ENCODE measurements at regions not wholly inside any gene's neighbourhood (a gene's known extent, or its start where the extent isn't known, plus 50 kb on each side); places are given as distances from the start of the nearest gene placed in this dataset.

DNA sequence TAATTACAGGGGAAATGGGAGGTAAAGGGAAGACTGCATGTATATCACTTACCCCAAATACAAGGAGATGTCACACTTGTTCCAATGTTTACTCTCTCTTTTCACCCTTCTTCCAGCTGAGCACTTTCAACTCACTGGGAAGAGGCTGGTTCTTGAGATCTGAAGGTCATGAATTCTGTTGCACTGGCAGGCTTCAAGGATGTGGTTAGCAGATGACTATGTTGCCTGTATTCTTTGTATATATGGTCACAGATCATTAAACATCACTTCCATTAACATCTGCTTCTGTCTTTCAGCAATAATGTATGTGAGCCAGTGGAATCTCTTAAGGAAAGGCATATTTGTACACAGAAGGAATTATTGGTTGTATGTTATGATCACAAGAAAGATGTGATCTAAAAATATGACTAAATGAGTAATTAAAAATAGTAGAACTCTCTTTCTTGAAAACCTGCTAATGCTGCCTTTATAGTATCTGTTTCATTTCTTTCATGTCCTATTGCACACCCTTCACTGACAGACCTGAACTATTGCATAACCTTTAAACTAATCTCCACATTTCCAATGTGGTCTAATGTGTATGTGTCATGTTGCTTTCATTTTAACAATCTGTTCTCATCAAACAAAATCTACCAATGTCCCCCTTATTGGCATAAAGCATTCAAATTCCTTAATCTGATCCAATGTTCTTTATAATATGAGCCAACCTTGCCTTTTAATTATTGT, 131.4 kb upstream of the EPHA7 start:
- no peak for TF ChIP-seq POLR2AphosphoS5 (IDR thresholded peaks at IDR 0.05)
- no peak for TF ChIP-seq EP300 (IDR thresholded peaks at IDR 0.05)
- TF ChIP-seq POLR2A (IDR thresholded peaks at IDR 0.05): no peak
- TF ChIP-seq, protein P1, sequence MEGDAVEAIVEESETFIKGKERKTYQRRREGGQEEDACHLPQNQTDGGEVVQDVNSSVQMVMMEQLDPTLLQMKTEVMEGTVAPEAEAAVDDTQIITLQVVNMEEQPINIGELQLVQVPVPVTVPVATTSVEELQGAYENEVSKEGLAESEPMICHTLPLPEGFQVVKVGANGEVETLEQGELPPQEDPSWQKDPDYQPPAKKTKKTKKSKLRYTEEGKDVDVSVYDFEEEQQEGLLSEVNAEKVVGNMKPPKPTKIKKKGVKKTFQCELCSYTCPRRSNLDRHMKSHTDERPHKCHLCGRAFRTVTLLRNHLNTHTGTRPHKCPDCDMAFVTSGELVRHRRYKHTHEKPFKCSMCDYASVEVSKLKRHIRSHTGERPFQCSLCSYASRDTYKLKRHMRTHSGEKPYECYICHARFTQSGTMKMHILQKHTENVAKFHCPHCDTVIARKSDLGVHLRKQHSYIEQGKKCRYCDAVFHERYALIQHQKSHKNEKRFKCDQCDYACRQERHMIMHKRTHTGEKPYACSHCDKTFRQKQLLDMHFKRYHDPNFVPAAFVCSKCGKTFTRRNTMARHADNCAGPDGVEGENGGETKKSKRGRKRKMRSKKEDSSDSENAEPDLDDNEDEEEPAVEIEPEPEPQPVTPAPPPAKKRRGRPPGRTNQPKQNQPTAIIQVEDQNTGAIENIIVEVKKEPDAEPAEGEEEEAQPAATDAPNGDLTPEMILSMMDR (IDR thresholded peaks at IDR 0.05): no peak
- H3K4me1 ChIP-seq: peaks cover 0 to 13% (median 3%) of the 10 kb centered on the region in 3 donors
- H3K36me3 ChIP-seq: no peaks in the 10 kb centered on the region
- H3K27me3 ChIP-seq: no peaks in the 10 kb centered on the region
- no peak overlapping the region for H3K4me3 ChIP-seq
- H3K9me3 ChIP-seq: no peaks in the 10 kb centered on the region
- H3K27ac ChIP-seq: no peak overlapping the region
- no peak for ATAC-seq

DNA sequence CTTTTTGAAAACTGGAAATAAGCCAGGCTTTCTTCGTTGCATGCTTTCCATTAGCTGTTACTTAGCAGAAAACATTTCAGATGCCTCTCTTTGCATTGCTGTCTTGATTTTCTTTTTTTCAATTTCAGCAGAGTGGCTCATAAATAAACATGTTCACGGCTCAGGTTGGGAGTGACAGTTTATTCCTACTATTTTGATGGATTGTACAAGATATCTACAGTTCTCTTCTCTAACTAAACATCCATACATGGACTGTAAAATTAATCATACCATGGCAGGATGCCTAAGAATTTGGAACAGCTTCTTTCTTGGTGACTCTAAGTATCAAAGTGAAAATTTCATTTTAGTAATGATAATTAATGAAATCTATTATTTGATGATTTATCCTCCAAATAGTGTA, 130.5 kb upstream of the EPHA7 start:
- no peaks in the 10 kb centered on the region for H3K9me3 ChIP-seq
- no peak overlapping the region for H3K27ac ChIP-seq
- H3K27me3 ChIP-seq: no peaks in the 10 kb centered on the region
- peaks cover 0 to 13% (median 3%) of the 10 kb centered on the region in 3 donors for H3K4me1 ChIP-seq
- TF ChIP-seq POLR2A (IDR thresholded peaks at IDR 0.05) (no peak), EP300 (IDR thresholded peaks at IDR 0.05) (no peak)
- TF ChIP-seq, protein P1 (IDR thresholded peaks at IDR 0.05): no peak
- peak overlapping the region in 1 of 2 donors; percentile 10 for H3K4me3 ChIP-seq
- ATAC-seq: no peak
- H3K36me3 ChIP-seq: no peaks in the 10 kb centered on the region
- WGBS, 2 donors (ENCODE audit: low coverage in 1 of 2): 27 to 36% methylated on average over 2 of the region's 2 CpGs

DNA sequence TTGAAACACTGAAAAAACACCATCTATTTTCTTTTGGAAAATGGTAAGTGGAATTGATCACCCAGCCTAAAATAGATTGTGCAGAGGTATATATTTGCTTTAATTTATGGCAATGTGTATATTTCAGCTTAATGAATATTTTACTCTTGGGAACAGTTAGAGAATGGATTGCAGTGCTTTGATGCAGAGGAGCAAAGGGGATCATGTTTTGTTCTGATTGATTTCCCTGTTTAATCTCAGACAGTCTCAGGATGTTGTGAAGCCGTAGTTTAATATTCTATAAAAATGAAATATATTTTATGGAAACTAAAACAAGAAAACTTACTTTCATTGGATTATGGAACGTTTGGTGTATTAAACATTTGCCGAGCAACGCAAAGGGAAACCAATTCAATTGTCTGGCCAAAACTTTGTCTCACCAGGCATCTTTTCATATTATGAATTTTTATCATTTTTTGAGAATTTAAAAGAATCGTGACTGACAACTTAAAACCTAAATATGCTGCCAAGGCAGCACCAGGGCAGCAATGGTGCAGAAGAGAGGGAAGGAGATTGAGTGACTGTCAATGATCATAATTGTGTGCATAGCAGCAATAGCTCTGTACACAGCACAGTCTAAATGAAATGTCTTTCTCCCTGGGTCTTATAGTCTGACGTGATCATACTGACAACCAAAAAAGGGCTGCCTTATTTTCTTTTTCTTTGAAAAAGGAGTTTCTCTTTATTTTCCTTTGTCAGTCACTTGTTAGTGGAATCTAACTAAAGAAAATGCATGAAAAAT, 105.5 kb upstream of the EPHA7 start:
- ATAC-seq: no peak
- H3K27ac ChIP-seq: no peak overlapping the region
- 83 to 86% methylated on average over 6 of the region's 6 CpGs for WGBS, 2 donors (ENCODE audit: low coverage in 1 of 2)
- H3K27me3 ChIP-seq: no peaks in the 10 kb centered on the region
- TF ChIP-seq POLR2A (IDR thresholded peaks at IDR 0.05) (no peak), EP300 (IDR thresholded peaks at IDR 0.05) (no peak), POLR2AphosphoS5 (IDR thresholded peaks at IDR 0.05) (no peak)
- TF ChIP-seq, protein P1 (IDR thresholded peaks at IDR 0.05): no peak
- no peaks in the 10 kb centered on the region for H3K4me1 ChIP-seq
- no peak overlapping the region for H3K4me3 ChIP-seq
- no peaks in the 10 kb centered on the region for H3K9me3 ChIP-seq
- no peaks in the 10 kb centered on the region for H3K36me3 ChIP-seq

DNA sequence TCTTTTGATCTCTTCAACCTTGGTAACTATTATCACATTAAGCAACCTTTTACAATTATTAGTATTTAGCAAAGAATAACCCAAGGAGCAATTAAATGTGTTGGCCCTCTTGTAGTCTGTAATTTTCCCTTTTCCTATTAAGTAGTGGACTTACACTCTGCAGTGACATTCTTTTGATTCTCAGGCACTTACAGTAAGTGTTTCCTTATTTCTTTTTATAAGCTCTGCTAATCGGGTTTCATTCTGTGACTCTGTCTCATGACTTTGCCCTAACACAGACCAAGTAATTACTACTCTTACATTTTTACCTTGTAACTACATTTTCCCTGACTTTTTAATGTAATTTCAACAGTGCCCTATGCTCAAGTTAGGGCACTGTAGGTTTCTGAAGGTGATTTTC, 104.0 kb upstream of the EPHA7 start:
- H3K9me3 ChIP-seq: no peaks in the 10 kb centered on the region
- H3K4me3 ChIP-seq: no peak overlapping the region
- ATAC-seq: no peak
- WGBS, 2 donors (ENCODE audit: low coverage in 1 of 2): 39 to 50% methylated on average over 1 of the region's 1 CpG
- H3K27ac ChIP-seq: no peak overlapping the region
- H3K4me1 ChIP-seq: no peaks in the 10 kb centered on the region
- no peaks in the 10 kb centered on the region for H3K27me3 ChIP-seq
- TF ChIP-seq, protein P1 (IDR thresholded peaks at IDR 0.05): no peak
- TF ChIP-seq EP300 (IDR thresholded peaks at IDR 0.05): no peak
- TF ChIP-seq POLR2A (IDR thresholded peaks at IDR 0.05): no peak
- no peak for TF ChIP-seq POLR2AphosphoS5 (IDR thresholded peaks at IDR 0.05)
- H3K36me3 ChIP-seq: no peaks in the 10 kb centered on the region

DNA sequence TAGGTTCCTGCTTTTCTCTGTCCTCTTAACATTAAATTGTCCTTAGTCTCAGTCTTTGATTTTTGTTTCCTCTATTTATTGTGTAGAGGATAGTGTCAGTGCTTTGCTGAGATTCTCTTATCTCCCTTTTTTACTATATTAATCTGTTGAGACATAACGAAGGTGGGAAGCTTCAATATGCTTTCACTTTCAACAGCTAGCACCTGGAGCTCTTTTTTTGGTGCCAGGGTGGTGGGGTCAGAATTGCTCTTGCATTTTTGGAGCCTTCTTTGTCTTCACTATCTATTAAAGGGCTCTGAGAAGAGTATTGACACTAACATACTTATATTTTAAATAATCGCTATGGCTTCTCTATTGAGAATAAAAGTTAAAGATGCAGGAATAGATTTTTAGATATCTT, 97.1 kb upstream of the EPHA7 start:
- Histone ChIP-seq H3K27ac (no peak overlapping the region), H3K36me3 (no peaks in the 10 kb centered on the region), H3K4me1 (no peaks in the 10 kb centered on the region), H3K27me3 (no peaks in the 10 kb centered on the region), H3K9me3 (no peaks in the 10 kb centered on the region), H3K4me3 (no peak overlapping the region)
- 53 to 83% methylated on average over 1 to 2 of the region's 2 CpGs for WGBS, 2 donors (ENCODE audit: low coverage in 1 of 2)
- ATAC-seq: no peak
- TF ChIP-seq EP300 (IDR thresholded peaks at IDR 0.05) (no peak), POLR2AphosphoS5 (IDR thresholded peaks at IDR 0.05) (no peak), POLR2A (IDR thresholded peaks at IDR 0.05) (no peak)
- TF ChIP-seq, protein P1 (IDR thresholded peaks at IDR 0.05): no peak
